GM23338 (cell line): ENCODE measurements at regions not wholly inside any gene's neighbourhood (a gene's known extent, or its start where the extent isn't known, plus 50 kb on each side); places are given as distances from the start of the nearest gene placed in this dataset.

Source experiments
- ATAC-seq: fragments of 200-7000 bp; cut with Tn5 transposase; 3 replicates; pipeline ENCODE4 v1.9.1; 2020
- DNase-seq: peaks from one replicate; pipeline ENCODE4 v3.0.0-alpha.2; 2015; ENCODE audit warnings: low spot score
- H2AFZ ChIP-seq: fragments of 200-600 bp; sonication (generic); 2 replicates; pipeline ENCODE4 v1.8.0; 2016; ENCODE audit warnings: antibody characterized with exemption, mild to moderate bottlenecking, moderate library complexity
- H3F3A ChIP-seq: fragments of 200-600 bp; sonication (generic); replicated peaks from 2 replicates; pipeline ENCODE4 v1.8.0; 2017; ENCODE audit warnings: antibody characterized with exemption, mixed run types, low read depth
- H3K27ac ChIP-seq: fragments of 200-600 bp; sonication (generic); 2 replicates; pipeline ENCODE4 v1.6.1; 2016; ENCODE audit warnings: low read depth
- H3K27me3 ChIP-seq: fragments of 200-600 bp; sonication (generic); 2 replicates; pipeline ENCODE4 v1.8.0; 2016; ENCODE audit warnings: mild to moderate bottlenecking, mixed run types, moderate library complexity; ENCODE audit not compliant: insufficient read depth
- H3K36me3 ChIP-seq: fragments of 200-600 bp; sonication (generic); 2 replicates; pipeline ENCODE4 v1.8.0; 2016; ENCODE audit warnings: mild to moderate bottlenecking; ENCODE audit not compliant: insufficient read depth
- H3K4me1 ChIP-seq: fragments of 200-600 bp; sonication (generic); 2 replicates; pipeline ENCODE4 v1.8.0; 2016; ENCODE audit warnings: mild to moderate bottlenecking, moderate library complexity; ENCODE audit not compliant: insufficient read depth
- H3K4me2 ChIP-seq: fragments of 200-600 bp; sonication (generic); 2 replicates; pipeline ENCODE4 v1.7.1; 2017; ENCODE audit warnings: mixed run types
- H3K4me3 ChIP-seq: fragments of 200-600 bp; sonication (generic); 2 replicates; pipeline ENCODE4 v1.6.1; 2016; ENCODE audit warnings: mixed run types
- H3K79me2 ChIP-seq: fragments of 200-600 bp; sonication (generic); replicated peaks from 2 replicates; pipeline ENCODE4 v1.8.0; 2017; ENCODE audit warnings: mild to moderate bottlenecking; ENCODE audit not compliant: insufficient read depth
- H3K9me2 ChIP-seq: fragments of 200-600 bp; sonication (generic); 2 replicates; pipeline ENCODE4 v1.8.0; 2017; ENCODE audit not compliant: insufficient read depth
- H4K20me1 ChIP-seq: fragments of 200-600 bp; sonication (generic); replicated peaks from 2 replicates; pipeline ENCODE4 v1.8.0; 2017; ENCODE audit warnings: mild to moderate bottlenecking; ENCODE audit not compliant: insufficient read depth
- H3K27ac Mint-ChIP-seq: 2 replicates; pipeline ENCODE4 v1.8.0; 2020; ENCODE audit warnings: inconsistent platforms, mild to moderate bottlenecking, moderate library complexity, mixed read lengths
- H3K27me3 Mint-ChIP-seq: 3 replicates; pipeline ENCODE4 v1.8.0; 2022; ENCODE audit warnings: low read depth, mild to moderate bottlenecking, moderate library complexity, mixed read lengths, inconsistent platforms; ENCODE audit not compliant: insufficient read depth, poor library complexity
- H3K36me3 Mint-ChIP-seq: 3 replicates; pipeline ENCODE4 v1.8.0; 2021; ENCODE audit warnings: low read depth, mild to moderate bottlenecking, inconsistent platforms, moderate library complexity, mixed read lengths
- H3K4me1 Mint-ChIP-seq: 3 replicates; pipeline ENCODE4 v1.8.0; 2020; ENCODE audit warnings: mild to moderate bottlenecking, inconsistent platforms, mixed read lengths
- H3K4me3 Mint-ChIP-seq: 3 replicates; pipeline ENCODE4 v1.8.0; 2021; ENCODE audit warnings: moderate library complexity, mild to moderate bottlenecking, inconsistent platforms, mixed read lengths
- H3K9me3 Mint-ChIP-seq: 3 replicates; pipeline ENCODE4 v1.8.0; 2020; ENCODE audit warnings: moderate library complexity, mild to moderate bottlenecking, inconsistent platforms, mixed read lengths
- CREB1 ChIP-seq: fragments of 250-450 bp; sonication (Bioruptor Pico); IDR thresholded peaks from 2 replicates; pipeline ENCODE4 v1.5.0; 2020; ENCODE audit warnings: low read depth, mild to moderate bottlenecking, moderate library complexity
- CTCF ChIP-seq, 2 experiments: fragments of 200-600 bp in 1 of 2; sonication (generic) in 1 of 2; conservative IDR thresholded peaks; 2 replicates each; pipeline versions ENCODE4 v1.5.1 to v1.6.1; 2016 to 2017; ENCODE audit warnings: antibody characterized with exemption in 2 of 2, low read depth in 2 of 2, mild to moderate bottlenecking in 2 of 2, moderate library complexity in 1 of 2
- ETS1 ChIP-seq: IDR thresholded peaks from 2 replicates; pipeline ENCODE4 v1.6.1; 2016; ENCODE audit warnings: antibody characterized with exemption
- EZH2 ChIP-seq: fragments of 200-600 bp; sonication (generic); IDR thresholded peaks from one replicate; pipeline ENCODE4 v1.8.0; 2017; ENCODE audit warnings: antibody characterized with exemption, mild to moderate bottlenecking, low read depth; ENCODE audit not compliant: unreplicated experiment
- EZH2phosphoT487 ChIP-seq: fragments of 200-600 bp; sonication (generic); IDR thresholded peaks from one replicate; pipeline ENCODE4 v1.8.1; 2018; ENCODE audit warnings: antibody characterized with exemption; ENCODE audit not compliant: unreplicated experiment
- JUNB ChIP-seq: IDR thresholded peaks from one replicate; pipeline ENCODE4 v1.6.1; 2016; ENCODE audit warnings: antibody characterized with exemption; ENCODE audit not compliant: unreplicated experiment
- NANOG ChIP-seq: IDR thresholded peaks from 2 replicates; pipeline ENCODE4 v1.6.1; 2016; ENCODE audit warnings: antibody characterized with exemption, borderline replicate concordance
- POLR2AphosphoS5 ChIP-seq: IDR thresholded peaks from 2 replicates; pipeline ENCODE4 v1.6.1; 2016; ENCODE audit warnings: antibody characterized with exemption, low read depth
- REST ChIP-seq: IDR thresholded peaks from one replicate; pipeline ENCODE4 v1.6.1; 2018; ENCODE audit warnings: antibody characterized with exemption; ENCODE audit not compliant: unreplicated experiment
- STAT1 ChIP-seq: IDR thresholded peaks from one replicate; pipeline ENCODE4 v1.6.1; 2016; ENCODE audit warnings: antibody characterized with exemption; ENCODE audit not compliant: unreplicated experiment
- ZNF114 ChIP-seq: fragments of 250-450 bp; sonication (Bioruptor Pico); IDR thresholded peaks from 2 replicates; pipeline ENCODE4 v1.5.0; 2020; ENCODE audit warnings: mild to moderate bottlenecking, moderate library complexity
- ZNF462 ChIP-seq: fragments of 250-450 bp; sonication (Bioruptor Pico); IDR thresholded peaks from 2 replicates; pipeline ENCODE4 v1.5.0; 2020; ENCODE audit warnings: mild to moderate bottlenecking, moderate library complexity

GRCh38 chr2:602571-603359 lies 74.4 kb downstream of the TMEM18 start:
- Histone ChIP-seq H3F3A (0 out of 2 replicates have a peak, but pooled peaks cover 3% of the 10 kb centered on the region), H3K79me2 (no peaks in the 10 kb centered on the region), H3K27ac (no peak overlapping the region), H3K4me3 (no peak overlapping the region), H3K4me1 (no peaks in the 10 kb centered on the region), H3K36me3 (no peaks in the 10 kb centered on the region), H2AFZ (no peak overlapping the region; the same call in 1 of the 2 replicates), H3K9me2 (no peaks in the 10 kb centered on the region), H3K27me3 (no peaks in the 10 kb centered on the region), H3K4me2 (no peak overlapping the region), H4K20me1 (no peaks in the 10 kb centered on the region)
- Mint-ChIP-seq H3K36me3 (no peaks in the 10 kb centered on the region), H3K27me3 (peaks cover 5% of the 10 kb centered on the region), H3K4me3 (no peak overlapping the region), H3K4me1 (no peaks in the 10 kb centered on the region), H3K9me3 (no peaks in the 10 kb centered on the region), H3K27ac (no peak overlapping the region)
- DNase-seq (no peak), ATAC-seq (no peak)
- TF ChIP-seq CTCF (conservative IDR thresholded peaks at IDR 0.05; ENCODE audit: low read depth in 2 of 2) (no peak), ZNF114 (CRISPR knock-in tag) (no peak), POLR2AphosphoS5 (no peak), JUNB (no peak), STAT1 (no peak), NANOG (no peak), EZH2 (no peak), EZH2phosphoT487 (no peak), CREB1 (CRISPR knock-in tag) (no peak), REST (no peak), ZNF462 (CRISPR knock-in tag) (no peak), ETS1 (no peak)
